ENCODE measurements at regions not wholly inside any gene's neighbourhood (a gene's known extent, or its start where the extent isn't known, plus 50 kb on each side); places are given as distances from the start of the nearest gene placed in this dataset.

DNA sequence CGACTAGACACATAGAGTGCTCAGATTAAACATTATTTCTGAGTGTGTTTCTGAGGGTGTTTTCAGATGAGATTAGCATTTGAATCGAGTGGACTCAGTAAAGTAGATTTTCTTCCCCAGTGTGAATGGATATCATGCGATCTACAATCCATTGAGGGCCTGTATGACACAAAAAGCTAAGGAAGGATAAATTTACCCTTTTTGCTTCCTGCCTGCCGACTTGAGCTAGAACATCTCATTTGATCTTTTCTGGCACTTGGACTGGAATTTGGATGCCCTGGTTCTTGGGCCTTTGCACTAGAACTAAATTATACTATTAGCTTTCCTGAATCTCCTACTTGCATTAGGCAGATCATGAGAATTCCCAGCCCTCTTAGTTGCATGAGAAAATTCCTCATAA, 675.8 kb downstream of the DOK5 start:
- ChIA-PET POLR2A (no interaction called here), CTCF (no interaction called here)
- peaks cover 5% of the 10 kb centered on the region for H3K27me3 Mint-ChIP-seq (ENCODE audit: insufficient read depth, unreplicated experiment)
- H3K36me3 Mint-ChIP-seq (ENCODE audit: insufficient read depth, unreplicated experiment) = no peaks in the 10 kb centered on the region
- H3K4me3 ChIP-seq (ENCODE audit: low read depth, low read length) = no peak overlapping the region
- TF ChIP-seq, protein P1, sequence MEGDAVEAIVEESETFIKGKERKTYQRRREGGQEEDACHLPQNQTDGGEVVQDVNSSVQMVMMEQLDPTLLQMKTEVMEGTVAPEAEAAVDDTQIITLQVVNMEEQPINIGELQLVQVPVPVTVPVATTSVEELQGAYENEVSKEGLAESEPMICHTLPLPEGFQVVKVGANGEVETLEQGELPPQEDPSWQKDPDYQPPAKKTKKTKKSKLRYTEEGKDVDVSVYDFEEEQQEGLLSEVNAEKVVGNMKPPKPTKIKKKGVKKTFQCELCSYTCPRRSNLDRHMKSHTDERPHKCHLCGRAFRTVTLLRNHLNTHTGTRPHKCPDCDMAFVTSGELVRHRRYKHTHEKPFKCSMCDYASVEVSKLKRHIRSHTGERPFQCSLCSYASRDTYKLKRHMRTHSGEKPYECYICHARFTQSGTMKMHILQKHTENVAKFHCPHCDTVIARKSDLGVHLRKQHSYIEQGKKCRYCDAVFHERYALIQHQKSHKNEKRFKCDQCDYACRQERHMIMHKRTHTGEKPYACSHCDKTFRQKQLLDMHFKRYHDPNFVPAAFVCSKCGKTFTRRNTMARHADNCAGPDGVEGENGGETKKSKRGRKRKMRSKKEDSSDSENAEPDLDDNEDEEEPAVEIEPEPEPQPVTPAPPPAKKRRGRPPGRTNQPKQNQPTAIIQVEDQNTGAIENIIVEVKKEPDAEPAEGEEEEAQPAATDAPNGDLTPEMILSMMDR (IDR thresholded peaks at IDR 0.05; ENCODE audit: insufficient read depth in 1 of 2, low read depth in 1 of 2, low read length in 1 of 2, severe bottlenecking in 1 of 2, unreplicated experiment in 1 of 2) = no peak
- no peak overlapping the region for H3K27ac Mint-ChIP-seq (ENCODE audit: unreplicated experiment)
- H3K4me3 Mint-ChIP-seq (ENCODE audit: unreplicated experiment) = no peak overlapping the region
- H3K4me1 ChIP-seq = no peaks in the 10 kb centered on the region
- H3K9me3 Mint-ChIP-seq (ENCODE audit: unreplicated experiment) = peaks cover 6% of the 10 kb centered on the region
- H3K4me1 Mint-ChIP-seq (ENCODE audit: low read depth, unreplicated experiment) = no peaks in the 10 kb centered on the region
- no peaks in the 10 kb centered on the region for H3K36me3 ChIP-seq (ENCODE audit: control insufficient read depth, insufficient read depth, low read length)
- no peaks in the 10 kb centered on the region for H3K27me3 ChIP-seq (replicated peaks; ENCODE audit: control insufficient read depth, insufficient read depth, low read length)
- intact Hi-C loops (cut with micrococcal nuclease; ENCODE audit: unreplicated experiment) = no loop called here
- H3K9me3 ChIP-seq = no peaks in the 10 kb centered on the region
- DNase-seq = no peak
- BruUV-seq (replicated peaks) = no TSS peak

DNA sequence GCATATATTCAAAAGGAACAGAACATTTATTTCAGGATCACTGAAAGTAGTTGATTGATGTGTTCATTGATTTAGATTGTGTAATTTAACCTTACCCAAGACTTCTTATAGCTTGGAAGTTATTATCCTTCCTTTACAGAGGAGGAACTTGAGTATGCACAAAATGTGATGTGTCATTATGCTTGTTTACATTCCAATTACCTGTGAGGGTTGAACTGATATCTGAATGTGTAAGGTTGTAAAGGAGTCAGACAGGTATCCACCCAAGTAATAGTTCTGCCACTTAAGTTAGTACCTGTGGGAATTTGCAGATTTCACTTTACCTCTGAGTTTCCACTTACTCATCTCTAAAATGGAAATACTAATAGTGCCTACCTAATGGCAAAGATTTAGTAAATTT, 668.2 kb downstream of the DOK5 start:
- CTCF ChIA-PET = no interaction called here
- intact Hi-C loops (cut with micrococcal nuclease; ENCODE audit: unreplicated experiment) = loop anchor here (10.0 kb wide), 1 partner anchor 379 kb away; no protein-coding TSS in a partner anchor
- Histone ChIP-seq H3K4me3 (ENCODE audit: low read depth, low read length) (no peak overlapping the region), H3K27me3 (replicated peaks; ENCODE audit: control insufficient read depth, insufficient read depth, low read length) (no peaks in the 10 kb centered on the region), H3K36me3 (ENCODE audit: control insufficient read depth, insufficient read depth, low read length) (no peaks in the 10 kb centered on the region), H3K9me3 (0 out of 2 replicates have a peak, but pooled peaks cover 5% of the 10 kb centered on the region), H3K4me1 (no peaks in the 10 kb centered on the region; the same call in 1 of the 2 replicates)
- BruUV-seq (replicated peaks) = no TSS peak
- no peaks in the 10 kb centered on the region for H3K36me3 Mint-ChIP-seq (ENCODE audit: insufficient read depth, unreplicated experiment)
- POLR2A ChIA-PET = no interaction called here
- no peaks in the 10 kb centered on the region for H3K4me1 Mint-ChIP-seq (ENCODE audit: low read depth, unreplicated experiment)
- DNase-seq = no peak
- H3K27ac Mint-ChIP-seq (ENCODE audit: unreplicated experiment) = no peak overlapping the region
- peaks cover 11% of the 10 kb centered on the region for H3K9me3 Mint-ChIP-seq (ENCODE audit: unreplicated experiment)
- TF ChIP-seq, protein P1 (IDR thresholded peaks at IDR 0.05; ENCODE audit: insufficient read depth in 1 of 2, low read depth in 1 of 2, low read length in 1 of 2, severe bottlenecking in 1 of 2, unreplicated experiment in 1 of 2) = no peak
- no peak overlapping the region for H3K4me3 Mint-ChIP-seq (ENCODE audit: unreplicated experiment)
- peaks cover 3% of the 10 kb centered on the region for H3K27me3 Mint-ChIP-seq (ENCODE audit: insufficient read depth, unreplicated experiment)

DNA sequence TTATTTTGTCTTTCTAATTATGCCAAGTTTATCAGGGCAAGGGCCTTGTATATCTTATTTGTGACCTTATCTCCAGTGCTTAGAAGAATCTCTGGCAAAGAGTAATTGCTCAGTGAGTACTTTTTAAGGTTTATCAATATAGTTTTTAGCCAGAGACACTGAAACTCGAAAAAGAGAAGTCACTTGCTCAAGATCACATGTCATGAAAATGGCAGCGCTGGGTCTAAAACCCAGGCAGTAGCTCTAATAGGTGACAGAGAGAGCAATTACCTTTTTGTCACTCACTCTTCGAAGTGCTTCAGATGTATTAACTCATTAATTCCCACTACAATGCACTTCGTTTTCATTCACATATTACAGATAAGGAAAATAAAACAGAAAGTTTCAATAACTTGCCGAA, 667.5 kb downstream of the DOK5 start:
- Histone ChIP-seq H3K4me3 (ENCODE audit: low read depth, low read length) (no peak overlapping the region), H3K27me3 (replicated peaks; ENCODE audit: control insufficient read depth, insufficient read depth, low read length) (no peaks in the 10 kb centered on the region), H3K9me3 (0 out of 2 replicates have a peak, but pooled peaks cover 5% of the 10 kb centered on the region), H3K4me1 (no peaks in the 10 kb centered on the region; the same call in 1 of the 2 replicates), H3K36me3 (ENCODE audit: control insufficient read depth, insufficient read depth, low read length) (no peaks in the 10 kb centered on the region)
- Mint-ChIP-seq H3K4me3 (ENCODE audit: unreplicated experiment) (no peak overlapping the region), H3K27me3 (ENCODE audit: insufficient read depth, unreplicated experiment) (peaks cover 3% of the 10 kb centered on the region), H3K36me3 (ENCODE audit: insufficient read depth, unreplicated experiment) (no peaks in the 10 kb centered on the region), H3K9me3 (ENCODE audit: unreplicated experiment) (peaks cover 11% of the 10 kb centered on the region), H3K4me1 (ENCODE audit: low read depth, unreplicated experiment) (no peaks in the 10 kb centered on the region), H3K27ac (ENCODE audit: unreplicated experiment) (no peak overlapping the region)
- intact Hi-C loops (cut with micrococcal nuclease; ENCODE audit: unreplicated experiment) = loop anchor here (10.0 kb wide), 1 partner anchor 378 kb away; no protein-coding TSS in a partner anchor
- ChIA-PET POLR2A (no interaction called here), CTCF (no interaction called here)
- TF ChIP-seq, protein P1 (IDR thresholded peaks at IDR 0.05; ENCODE audit: insufficient read depth in 1 of 2, low read depth in 1 of 2, low read length in 1 of 2, severe bottlenecking in 1 of 2, unreplicated experiment in 1 of 2) = no peak
- no TSS peak for BruUV-seq (replicated peaks)
- no peak for DNase-seq

All from Caco-2 (cell line).